NT2/D1 (cell line): ENCODE measurements at regions not wholly inside any gene's neighbourhood (a gene's known extent, or its start where the extent isn't known, plus 50 kb on each side); places are given as distances from the start of the nearest gene placed in this dataset.

ENCODE experiments used
- DNase-seq: peaks from one replicate; pipeline ENCODE4 v3.0.0-alpha.2; 2011; ENCODE audit warnings: low read depth, low spot score
- H3K27me3 ChIP-seq: 2 replicates; pipeline ENCODE4 v1.6.0; 2011; ENCODE audit warnings: mild to moderate bottlenecking; ENCODE audit not compliant: insufficient read length, insufficient read depth
- H3K36me3 ChIP-seq: 2 replicates; pipeline ENCODE4 v1.6.1; 2011; ENCODE audit warnings: mild to moderate bottlenecking, low read length, mixed read lengths; ENCODE audit not compliant: insufficient read depth, insufficient read length
- H3K4me1 ChIP-seq: 2 replicates; pipeline ENCODE4 v1.5.1; 2011; ENCODE audit not compliant: insufficient read depth, insufficient read length
- H3K4me3 ChIP-seq: 2 replicates; pipeline ENCODE4 v1.5.1; 2011; ENCODE audit warnings: low read depth; ENCODE audit not compliant: insufficient read length
- H3K9ac ChIP-seq: 2 replicates; pipeline ENCODE4 v1.6.0; 2011; ENCODE audit warnings: low read depth; ENCODE audit not compliant: insufficient read length
- H3K9me3 ChIP-seq: 2 replicates; pipeline ENCODE4 v1.5.1; 2011; ENCODE audit warnings: mild to moderate bottlenecking, low read length; ENCODE audit not compliant: insufficient read depth
- SUZ12 ChIP-seq: IDR thresholded peaks from 2 replicates; pipeline ENCODE4 v1.6.1; 2011; ENCODE audit not compliant: insufficient read length, insufficient read depth; ENCODE audit errors: extremely low read depth
- YY1 ChIP-seq: IDR thresholded peaks from 2 replicates; pipeline ENCODE4 v1.6.1; 2011; ENCODE audit not compliant: insufficient read length, insufficient read depth
- ZNF274 ChIP-seq: IDR thresholded peaks from 2 replicates; pipeline ENCODE4 v1.6.1; 2011; ENCODE audit warnings: mild to moderate bottlenecking, low read depth, low read length

GRCh38 chr7:84354866-84355265, 160.3 kb upstream of the SEMA3A start:
- no peaks in the 10 kb centered on the region for H3K36me3 ChIP-seq
- H3K4me3 ChIP-seq: no peak overlapping the region
- no peak for DNase-seq
- TF ChIP-seq YY1 (no peak), SUZ12 (no peak), ZNF274 (no peak)
- no peaks in the 10 kb centered on the region for H3K9me3 ChIP-seq
- no peaks in the 10 kb centered on the region for H3K4me1 ChIP-seq
- H3K27me3 ChIP-seq: no peaks in the 10 kb centered on the region
- no peak overlapping the region for H3K9ac ChIP-seq

DNA sequence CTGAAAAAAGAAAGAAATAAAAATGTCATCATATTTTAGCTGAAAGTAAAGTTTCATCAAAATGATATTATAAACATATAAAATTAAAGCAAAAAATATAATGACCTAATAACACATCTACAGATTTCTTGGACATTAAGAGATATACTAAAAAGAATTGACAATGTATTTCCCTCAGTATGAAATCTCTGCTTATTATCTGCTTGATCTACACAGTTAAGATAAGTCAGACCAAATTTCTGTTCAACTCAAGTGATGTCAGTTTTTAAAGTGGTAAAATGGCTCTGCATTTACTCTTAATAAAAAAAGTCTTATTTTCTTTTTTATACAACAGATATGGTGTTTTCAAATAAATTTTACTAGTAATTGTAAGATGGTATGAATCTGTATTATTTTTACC, 159.4 kb upstream of the SEMA3A start:
- Histone ChIP-seq H3K9me3 (no peaks in the 10 kb centered on the region), H3K27me3 (no peaks in the 10 kb centered on the region), H3K36me3 (no peaks in the 10 kb centered on the region), H3K4me1 (no peaks in the 10 kb centered on the region), H3K4me3 (no peak overlapping the region), H3K9ac (no peak overlapping the region)
- no peak for DNase-seq
- no peak for TF ChIP-seq SUZ12
- no peak for TF ChIP-seq ZNF274
- no peak for TF ChIP-seq YY1

DNA sequence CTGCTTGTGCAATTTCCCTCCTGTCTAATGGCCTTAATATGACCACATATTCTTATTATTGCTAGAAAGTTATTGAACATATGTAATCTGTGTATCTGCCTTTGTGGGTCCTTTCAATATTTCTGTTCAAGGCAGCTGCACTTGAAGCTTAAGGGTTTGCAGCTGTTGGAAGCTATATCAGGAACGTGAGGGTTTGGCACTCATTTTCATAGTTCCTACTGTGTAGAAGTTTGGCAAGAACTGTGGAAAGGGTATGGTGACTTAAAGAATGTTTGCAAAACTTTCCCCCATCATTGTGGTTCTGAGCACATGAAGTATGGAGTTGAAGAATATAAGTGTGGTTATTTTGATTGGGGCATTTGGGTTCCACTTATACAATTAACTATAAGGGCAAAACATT, 144.7 kb upstream of the SEMA3A start:
- H3K27me3 ChIP-seq: no peaks in the 10 kb centered on the region
- H3K4me1 ChIP-seq: no peaks in the 10 kb centered on the region
- no peak for TF ChIP-seq SUZ12
- no peak for TF ChIP-seq ZNF274
- no peak for TF ChIP-seq YY1
- H3K4me3 ChIP-seq: no peak overlapping the region
- no peaks in the 10 kb centered on the region for H3K9me3 ChIP-seq
- no peaks in the 10 kb centered on the region for H3K36me3 ChIP-seq
- no peak overlapping the region for H3K9ac ChIP-seq
- DNase-seq: no peak

DNA sequence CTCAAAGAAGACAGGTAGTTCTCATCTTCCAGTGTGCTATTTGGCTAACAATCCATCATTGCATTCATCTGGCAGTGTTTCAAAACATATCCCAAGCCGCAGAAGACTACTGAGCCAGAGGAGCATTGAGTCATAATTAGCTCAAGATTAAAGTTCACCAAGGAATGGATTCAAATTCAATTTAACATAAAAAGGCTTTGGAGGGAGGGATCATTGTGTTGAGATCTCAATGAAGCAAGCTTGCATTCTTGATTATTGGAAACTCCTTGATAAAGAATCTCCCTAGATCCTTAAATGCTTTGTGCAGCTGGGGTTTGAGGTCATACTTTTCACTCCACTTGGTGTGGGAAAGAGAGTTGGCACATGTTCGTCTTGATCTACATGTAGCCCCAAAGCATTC, 142.8 kb upstream of the SEMA3A start:
- Histone ChIP-seq H3K4me1 (no peaks in the 10 kb centered on the region), H3K4me3 (no peak overlapping the region), H3K27me3 (no peaks in the 10 kb centered on the region), H3K9me3 (no peaks in the 10 kb centered on the region), H3K36me3 (no peaks in the 10 kb centered on the region), H3K9ac (no peak overlapping the region)
- DNase-seq: no peak
- TF ChIP-seq SUZ12 (no peak), YY1 (no peak), ZNF274 (no peak)

GRCh38 chr7:84336766-84337165, 142.2 kb upstream of the SEMA3A start:
- H3K9ac ChIP-seq: no peak overlapping the region
- TF ChIP-seq ZNF274 (no peak), SUZ12 (no peak), YY1 (no peak)

GRCh38 chr7:84336303-84336702, 141.7 kb upstream of the SEMA3A start:
- TF ChIP-seq ZNF274: no peak
- no peak for TF ChIP-seq YY1
- TF ChIP-seq SUZ12: no peak
- H3K36me3 ChIP-seq: no peaks in the 10 kb centered on the region
- no peak overlapping the region for H3K9ac ChIP-seq
- H3K4me1 ChIP-seq: no peaks in the 10 kb centered on the region
- no peaks in the 10 kb centered on the region for H3K27me3 ChIP-seq
- H3K4me3 ChIP-seq: no peak overlapping the region
- no peak for DNase-seq
- no peaks in the 10 kb centered on the region for H3K9me3 ChIP-seq

More at GRCh38 chr7:84336766-84337165, 142.2 kb upstream of the SEMA3A start:
- Histone ChIP-seq H3K4me3 (no peak overlapping the region), H3K9me3 (no peaks in the 10 kb centered on the region), H3K4me1 (no peaks in the 10 kb centered on the region), H3K27me3 (no peaks in the 10 kb centered on the region), H3K36me3 (no peaks in the 10 kb centered on the region)
- DNase-seq: no peak

DNA sequence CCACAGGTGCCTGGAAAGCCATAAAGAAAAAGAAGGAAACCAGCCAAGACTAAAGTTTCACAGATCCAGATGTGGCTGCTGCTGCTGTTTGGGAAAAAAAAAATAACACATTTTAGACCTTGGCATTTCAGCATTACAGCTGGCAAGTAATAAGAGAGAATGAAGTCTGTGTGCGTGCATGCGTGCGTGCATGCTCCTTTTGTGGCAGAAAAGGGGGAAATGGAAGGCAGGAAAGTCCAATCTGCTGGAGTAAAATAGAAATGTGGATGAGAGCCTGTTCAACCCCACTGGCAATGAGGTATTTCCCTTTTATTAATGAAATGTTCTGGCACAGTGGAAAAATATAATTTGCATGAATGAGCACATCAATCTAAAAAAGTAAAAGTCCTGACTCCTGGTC, 137.0 kb upstream of the SEMA3A start:
- Histone ChIP-seq H3K27me3 (no peaks in the 10 kb centered on the region), H3K9ac (no peak overlapping the region), H3K4me3 (no peak overlapping the region), H3K9me3 (no peaks in the 10 kb centered on the region), H3K36me3 (no peaks in the 10 kb centered on the region), H3K4me1 (no peaks in the 10 kb centered on the region)
- no peak for DNase-seq
- no peak for TF ChIP-seq SUZ12
- no peak for TF ChIP-seq YY1
- TF ChIP-seq ZNF274: no peak

DNA sequence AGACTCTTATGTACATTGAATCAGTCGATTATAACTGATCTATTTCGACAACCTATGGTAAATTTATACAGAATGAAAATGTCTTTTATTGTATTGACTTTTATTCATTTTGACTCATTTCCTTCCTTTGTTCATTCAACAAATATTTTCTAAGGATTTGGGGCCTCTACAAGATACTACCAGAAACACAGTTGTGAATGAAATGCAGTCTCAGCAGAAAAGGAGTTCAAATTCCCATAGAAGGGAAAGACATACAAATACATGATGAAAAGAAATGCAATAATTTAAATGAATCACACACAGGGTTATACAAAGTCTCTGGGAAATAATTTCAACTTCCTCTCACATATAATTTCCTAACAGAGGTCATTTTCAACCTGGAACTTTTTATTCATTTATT, 134.0 kb upstream of the SEMA3A start:
- H3K9me3 ChIP-seq: no peaks in the 10 kb centered on the region
- no peak for TF ChIP-seq ZNF274
- no peak for TF ChIP-seq SUZ12
- no peak for TF ChIP-seq YY1
- H3K27me3 ChIP-seq: no peaks in the 10 kb centered on the region
- H3K9ac ChIP-seq: no peak overlapping the region
- no peaks in the 10 kb centered on the region for H3K36me3 ChIP-seq
- no peak for DNase-seq
- H3K4me1 ChIP-seq: no peaks in the 10 kb centered on the region
- H3K4me3 ChIP-seq: no peak overlapping the region
